Upper lobe of left lung (tissue), 6 donors: ENCODE measurements at regions not wholly inside any gene's neighbourhood (a gene's known extent, or its start where the extent isn't known, plus 50 kb on each side); places are given as distances from the start of the nearest gene placed in this dataset.

Experiments used
- ATAC-seq, 2 donors: fragments of 200-7000 bp; cut with Tn5 transposase; one replicate each; pipeline ENCODE4 v1.9.1; 2022; ENCODE audit warnings: mild to moderate bottlenecking in 2 of 2, moderate library complexity in 2 of 2; ENCODE audit not compliant: low FRiP score in 2 of 2
- DNase-seq, 2 donors: peaks; one replicate each; pipeline ENCODE4 v3.0.0-alpha.2; 2019 to 2020
- H3K27ac ChIP-seq, 4 donors: fragments of 200-600 bp; sonication (generic); one replicate each; pipeline ENCODE4 v1.5.1; 2016 to 2019
- H3K27me3 ChIP-seq, 4 donors: fragments of 200-600 bp; sonication (generic); one replicate each; pipeline ENCODE4 v1.5.1; 2017 to 2019
- H3K36me3 ChIP-seq, 4 donors: fragments of 200-600 bp; sonication (generic); one replicate each; pipeline ENCODE4 v1.5.1; 2016 to 2019
- H3K4me1 ChIP-seq, 4 donors: fragments of 200-600 bp; sonication (generic); one replicate each; pipeline ENCODE4 v1.5.1; 2018 to 2019
- H3K4me3 ChIP-seq, 4 donors: fragments of 200-600 bp; sonication (generic); one replicate each; pipeline ENCODE4 v1.5.1; 2017 to 2019; ENCODE audit warnings: mild to moderate bottlenecking in 2 of 4, moderate library complexity in 1 of 4
- H3K9me3 ChIP-seq, 4 donors: fragments of 200-600 bp; sonication (generic); one replicate each; pipeline ENCODE4 v1.5.1; 2018 to 2019
- EP300 ChIP-seq, 4 donors: sonication (generic); formaldehyde crosslinking; IDR thresholded peaks; one replicate each; pipeline ENCODE4 v1.5.1; 2017; ENCODE audit warnings: antibody characterized with exemption in 4 of 4, control low read depth in 2 of 4
- POLR2A ChIP-seq, 4 donors: fragments of 450-650 bp; IDR thresholded peaks; one replicate each; pipeline ENCODE4 v1.5.1; 2016 to 2017; ENCODE audit warnings: antibody characterized with exemption in 4 of 4, mild to moderate bottlenecking in 2 of 4
- POLR2AphosphoS5 ChIP-seq, 2 donors: sonication (generic); formaldehyde crosslinking; IDR thresholded peaks; one replicate each; pipeline ENCODE4 v1.5.1; 2017; ENCODE audit warnings: antibody characterized with exemption in 2 of 2
- WGBS, 2 donors: methylation state at CpG; one replicate each; pipeline ENCODE4 v1.1.5; 2017 to 2018; 5-methylcytosine and 5-hydroxymethylcytosine counted together
- TF ChIP-seq, protein P1 (sequence below), 6 experiments: fragments of 450-650 bp in 4 of 6; fragments of 200-600 bp in 2 of 6; sonication (generic) in 2 of 6; IDR thresholded peaks; one replicate each; pipeline ENCODE4 v1.5.1; 2016 to 2019; ENCODE audit warnings: antibody characterized with exemption in 6 of 6
- donor health status: DM: no; HTN: no; CAD: no; lungs with moderate emphysema.
- donor health status: DM: no; HTN: yes; CAD: no; lungs with severe emphysema.

GRCh38 chrX:39733745-39734144, 364.0 kb downstream of the BCOR start:
- Histone ChIP-seq H3K4me1 (peaks cover 6 to 18% (median 13%) of the 10 kb centered on the region in 4 donors), H3K9me3 (peaks cover 0 to 4% (median 0%) of the 10 kb centered on the region in 4 donors), H3K27ac (no peak overlapping the region), H3K4me3 (no peak overlapping the region), H3K36me3 (no peaks in the 10 kb centered on the region), H3K27me3 (no peaks in the 10 kb centered on the region)
- DNase-seq: no peak
- 67 to 89% methylated on average over 1 of the region's 1 CpG for WGBS, 2 donors
- TF ChIP-seq, protein P1, sequence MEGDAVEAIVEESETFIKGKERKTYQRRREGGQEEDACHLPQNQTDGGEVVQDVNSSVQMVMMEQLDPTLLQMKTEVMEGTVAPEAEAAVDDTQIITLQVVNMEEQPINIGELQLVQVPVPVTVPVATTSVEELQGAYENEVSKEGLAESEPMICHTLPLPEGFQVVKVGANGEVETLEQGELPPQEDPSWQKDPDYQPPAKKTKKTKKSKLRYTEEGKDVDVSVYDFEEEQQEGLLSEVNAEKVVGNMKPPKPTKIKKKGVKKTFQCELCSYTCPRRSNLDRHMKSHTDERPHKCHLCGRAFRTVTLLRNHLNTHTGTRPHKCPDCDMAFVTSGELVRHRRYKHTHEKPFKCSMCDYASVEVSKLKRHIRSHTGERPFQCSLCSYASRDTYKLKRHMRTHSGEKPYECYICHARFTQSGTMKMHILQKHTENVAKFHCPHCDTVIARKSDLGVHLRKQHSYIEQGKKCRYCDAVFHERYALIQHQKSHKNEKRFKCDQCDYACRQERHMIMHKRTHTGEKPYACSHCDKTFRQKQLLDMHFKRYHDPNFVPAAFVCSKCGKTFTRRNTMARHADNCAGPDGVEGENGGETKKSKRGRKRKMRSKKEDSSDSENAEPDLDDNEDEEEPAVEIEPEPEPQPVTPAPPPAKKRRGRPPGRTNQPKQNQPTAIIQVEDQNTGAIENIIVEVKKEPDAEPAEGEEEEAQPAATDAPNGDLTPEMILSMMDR (IDR thresholded peaks at IDR 0.05): no peak
- TF ChIP-seq EP300 (IDR thresholded peaks at IDR 0.05) (no peak), POLR2AphosphoS5 (IDR thresholded peaks at IDR 0.05) (no peak), POLR2A (IDR thresholded peaks at IDR 0.05) (no peak)
- no peak for ATAC-seq

GRCh38 chrX:39734174-39734776, 363.5 kb downstream of the BCOR start:
- H3K4me1 ChIP-seq: peaks cover 6 to 18% (median 13%) of the 10 kb centered on the region in 4 donors
- 61 to 66% methylated on average over 2 of the region's 2 CpGs for WGBS, 2 donors
- no peaks in the 10 kb centered on the region for H3K9me3 ChIP-seq
- peak in 1 of 2 donors; percentile 51 for DNase-seq
- H3K27me3 ChIP-seq: no peaks in the 10 kb centered on the region
- TF ChIP-seq POLR2AphosphoS5 (IDR thresholded peaks at IDR 0.05) (no peak), EP300 (IDR thresholded peaks at IDR 0.05) (no peak), POLR2A (IDR thresholded peaks at IDR 0.05) (no peak)
- TF ChIP-seq, protein P1 (IDR thresholded peaks at IDR 0.05): no peak
- H3K27ac ChIP-seq: no peak overlapping the region
- no peaks in the 10 kb centered on the region for H3K36me3 ChIP-seq
- ATAC-seq: no peak
- no peak overlapping the region for H3K4me3 ChIP-seq

- Histone ChIP-seq H3K27ac (peak overlapping the region in 2 of 4 donors; percentile 26 to 35), H3K27me3 (no peaks in the 10 kb centered on the region), H3K36me3 (no peaks in the 10 kb centered on the region), H3K9me3 (no peaks in the 10 kb centered on the region), H3K4me1 (peaks cover 6 to 15% (median 12%) of the 10 kb centered on the region in 4 donors), H3K4me3 (no peak overlapping the region)
- TF ChIP-seq POLR2AphosphoS5 (IDR thresholded peaks at IDR 0.05) (peak; percentile 40 to 54), EP300 (IDR thresholded peaks at IDR 0.05) (no peak), POLR2A (IDR thresholded peaks at IDR 0.05) (no peak)
- TF ChIP-seq, protein P1 (IDR thresholded peaks at IDR 0.05): no peak
- DNase-seq: peak; percentile 74 to 81
- WGBS, 2 donors: 64 to 69% methylated on average over 9 to 22 of the region's 22 CpGs
- ATAC-seq: peak; percentile 66 to 90
Observed at GRCh38 chrX:39736216-39737211, 361.2 kb downstream of the BCOR start.

DNA sequence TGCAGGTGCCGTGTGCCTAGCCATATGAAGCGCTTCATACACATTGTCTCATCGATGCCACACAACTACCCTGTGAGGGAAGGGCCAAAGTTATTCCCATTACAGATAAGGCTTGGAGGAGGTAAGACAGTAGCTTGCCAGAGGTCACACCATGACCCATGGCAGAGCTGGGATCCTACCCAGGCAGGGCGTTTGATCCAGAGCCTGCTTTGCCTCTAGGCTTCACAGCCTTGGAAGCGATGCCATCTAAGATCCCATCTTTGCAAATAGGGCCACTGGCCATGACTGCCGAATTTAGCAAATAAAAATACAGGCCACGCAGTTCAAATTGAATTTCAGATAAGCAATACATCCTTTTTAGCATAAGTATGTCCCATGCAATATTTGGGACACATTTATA, 358.2 kb downstream of the BCOR start:
- Histone ChIP-seq H3K4me1 (peaks cover 6 to 13% (median 11%) of the 10 kb centered on the region in 4 donors), H3K4me3 (no peak overlapping the region), H3K9me3 (no peaks in the 10 kb centered on the region), H3K36me3 (no peaks in the 10 kb centered on the region), H3K27ac (no peak overlapping the region), H3K27me3 (no peaks in the 10 kb centered on the region)
- ATAC-seq (no peak), DNase-seq (no peak)
- TF ChIP-seq POLR2A (IDR thresholded peaks at IDR 0.05) (no peak), EP300 (IDR thresholded peaks at IDR 0.05) (no peak), POLR2AphosphoS5 (IDR thresholded peaks at IDR 0.05) (no peak)
- TF ChIP-seq, protein P1 (IDR thresholded peaks at IDR 0.05): no peak
- 86 to 93% methylated on average over 5 to 7 of the region's 7 CpGs for WGBS, 2 donors
